ENCODE measurements at regions not wholly inside any gene's neighbourhood (a gene's known extent, or its start where the extent isn't known, plus 50 kb on each side); places are given as distances from the start of the nearest gene placed in this dataset.

- peaks cover 2% of the 10 kb centered on the region for H3K9me3 Mint-ChIP-seq
- H3K4me1 Mint-ChIP-seq = no peaks in the 10 kb centered on the region
- H3K36me3 Mint-ChIP-seq (ENCODE audit: low read depth) = no peaks in the 10 kb centered on the region
- no peak for DNase-seq
- no peak overlapping the region for H3K27ac Mint-ChIP-seq
- ChIA-PET CTCF (interaction anchor here (1.4 kb wide), 1 partner anchor 16 kb away, joined by 4 read pairs; no protein-coding TSS in a partner anchor), POLR2A (no interaction called here)
- H3K4me3 Mint-ChIP-seq = no peak overlapping the region
- no peaks in the 10 kb centered on the region for H3K27me3 Mint-ChIP-seq
These were observed 222.2 kb upstream of the TSHZ2 start for GRCh38 chr20:52749938-52750337.

- Mint-ChIP-seq H3K27me3 (no peaks in the 10 kb centered on the region), H3K36me3 (ENCODE audit: low read depth) (no peaks in the 10 kb centered on the region), H3K4me3 (no peak overlapping the region), H3K4me1 (no peaks in the 10 kb centered on the region), H3K27ac (no peak overlapping the region), H3K9me3 (peaks cover 2% of the 10 kb centered on the region)
- CTCF ChIA-PET = interaction anchor here (1.4 kb wide), 1 partner anchor 15 kb away, joined by 4 read pairs; no protein-coding TSS in a partner anchor
- no peak for DNase-seq
- POLR2A ChIA-PET = no interaction called here
These were observed 223.2 kb upstream of the TSHZ2 start for GRCh38 chr20:52748990-52749389.

GRCh38 chr20:52748285-52748932, 223.7 kb upstream of the TSHZ2 start:
- no peak overlapping the region for H3K27ac Mint-ChIP-seq
- H3K4me3 Mint-ChIP-seq = no peak overlapping the region
- no peaks in the 10 kb centered on the region for H3K27me3 Mint-ChIP-seq
- H3K9me3 Mint-ChIP-seq = no peaks in the 10 kb centered on the region
- POLR2A ChIA-PET = no interaction called here
- DNase-seq = no peak
- CTCF ChIA-PET = no interaction called here
- no peaks in the 10 kb centered on the region for H3K36me3 Mint-ChIP-seq (ENCODE audit: low read depth)
- H3K4me1 Mint-ChIP-seq = no peaks in the 10 kb centered on the region

GRCh38 chr20:52747845-52748284, 224.3 kb upstream of the TSHZ2 start:
- no peak for DNase-seq
- Mint-ChIP-seq H3K4me3 (no peak overlapping the region), H3K9me3 (no peaks in the 10 kb centered on the region), H3K27me3 (no peaks in the 10 kb centered on the region), H3K36me3 (ENCODE audit: low read depth) (no peaks in the 10 kb centered on the region), H3K27ac (no peak overlapping the region), H3K4me1 (no peaks in the 10 kb centered on the region)
- POLR2A ChIA-PET = no interaction called here
- CTCF ChIA-PET = no interaction called here

- Mint-ChIP-seq H3K4me1 (no peaks in the 10 kb centered on the region), H3K9me3 (no peaks in the 10 kb centered on the region), H3K4me3 (no peak overlapping the region), H3K27ac (no peak overlapping the region), H3K36me3 (ENCODE audit: low read depth) (no peaks in the 10 kb centered on the region), H3K27me3 (no peaks in the 10 kb centered on the region)
- DNase-seq = no peak
- ChIA-PET POLR2A (no interaction called here), CTCF (no interaction called here)
These were observed 225.4 kb upstream of the TSHZ2 start for GRCh38 chr20:52746770-52747169.

GRCh38 chr20:52746190-52746589, 226.0 kb upstream of the TSHZ2 start:
- no peaks in the 10 kb centered on the region for H3K27me3 Mint-ChIP-seq
- ChIA-PET POLR2A (no interaction called here), CTCF (no interaction called here)
- H3K4me1 Mint-ChIP-seq = no peaks in the 10 kb centered on the region
- no peak overlapping the region for H3K4me3 Mint-ChIP-seq
- no peaks in the 10 kb centered on the region for H3K36me3 Mint-ChIP-seq (ENCODE audit: low read depth)
- no peaks in the 10 kb centered on the region for H3K9me3 Mint-ChIP-seq
- no peak for DNase-seq
- no peak overlapping the region for H3K27ac Mint-ChIP-seq

- H3K36me3 Mint-ChIP-seq (ENCODE audit: low read depth) = no peaks in the 10 kb centered on the region
- no peaks in the 10 kb centered on the region for H3K27me3 Mint-ChIP-seq
- H3K4me1 Mint-ChIP-seq = no peaks in the 10 kb centered on the region
These were observed 227.7 kb upstream of the TSHZ2 start for GRCh38 chr20:52744441-52744840.

GRCh38 chr20:52738081-52738480, 234.1 kb upstream of the TSHZ2 start:
- DNase-seq = no peak
- ChIA-PET CTCF (no interaction called here), POLR2A (no interaction called here)
- H3K27me3 Mint-ChIP-seq = peaks cover 2% of the 10 kb centered on the region
- no peak overlapping the region for H3K27ac Mint-ChIP-seq
- H3K36me3 Mint-ChIP-seq (ENCODE audit: low read depth) = no peaks in the 10 kb centered on the region
- H3K4me1 Mint-ChIP-seq = no peaks in the 10 kb centered on the region
- no peak overlapping the region for H3K4me3 Mint-ChIP-seq
- H3K9me3 Mint-ChIP-seq = no peaks in the 10 kb centered on the region

More at GRCh38 chr20:52744441-52744840, 227.7 kb upstream of the TSHZ2 start:
- no peaks in the 10 kb centered on the region for H3K9me3 Mint-ChIP-seq
- no peak overlapping the region for H3K27ac Mint-ChIP-seq
- CTCF ChIA-PET = no interaction called here
- no peak for DNase-seq
- POLR2A ChIA-PET = no interaction called here
- no peak overlapping the region for H3K4me3 Mint-ChIP-seq

GRCh38 chr20:52736507-52736906, 235.7 kb upstream of the TSHZ2 start:
- H3K27me3 Mint-ChIP-seq = peaks cover 2% of the 10 kb centered on the region
- H3K9me3 Mint-ChIP-seq = no peaks in the 10 kb centered on the region
- no peak overlapping the region for H3K4me3 Mint-ChIP-seq
- no peak overlapping the region for H3K27ac Mint-ChIP-seq
- H3K36me3 Mint-ChIP-seq (ENCODE audit: low read depth) = no peaks in the 10 kb centered on the region
- H3K4me1 Mint-ChIP-seq = no peaks in the 10 kb centered on the region
- POLR2A ChIA-PET = interaction anchor here (0.5 kb wide), 1 partner anchor 705 kb away, joined by 5 read pairs; no protein-coding TSS in a partner anchor
- CTCF ChIA-PET = no interaction called here
- no peak for DNase-seq

- no peak for DNase-seq
- Mint-ChIP-seq H3K4me1 (no peaks in the 10 kb centered on the region), H3K36me3 (ENCODE audit: low read depth) (no peaks in the 10 kb centered on the region), H3K27me3 (peaks cover 2% of the 10 kb centered on the region), H3K27ac (no peak overlapping the region), H3K9me3 (peaks cover 13% of the 10 kb centered on the region), H3K4me3 (no peak overlapping the region)
- ChIA-PET CTCF (interaction anchor here (0.6 kb wide), 1 partner anchor 545 kb away, joined by 4 read pairs; no protein-coding TSS in a partner anchor), POLR2A (no interaction called here)
These were observed 241.1 kb upstream of the TSHZ2 start for GRCh38 chr20:52731093-52731492.

- H3K4me1 Mint-ChIP-seq = no peaks in the 10 kb centered on the region
- no peak overlapping the region for H3K4me3 Mint-ChIP-seq
- H3K27ac Mint-ChIP-seq = no peak overlapping the region
- DNase-seq = no peak
- ChIA-PET POLR2A (no interaction called here), CTCF (no interaction called here)
- H3K9me3 Mint-ChIP-seq = peaks cover 13% of the 10 kb centered on the region
- H3K36me3 Mint-ChIP-seq (ENCODE audit: low read depth) = no peaks in the 10 kb centered on the region
- H3K27me3 Mint-ChIP-seq = no peaks in the 10 kb centered on the region
These were observed 244.3 kb upstream of the TSHZ2 start for GRCh38 chr20:52727740-52728456.

GRCh38 chr20:52724541-52724940, 247.6 kb upstream of the TSHZ2 start:
- DNase-seq = no peak
- Mint-ChIP-seq H3K27ac (no peak overlapping the region), H3K4me1 (no peaks in the 10 kb centered on the region), H3K36me3 (ENCODE audit: low read depth) (no peaks in the 10 kb centered on the region), H3K9me3 (peaks cover 10% of the 10 kb centered on the region), H3K4me3 (no peak overlapping the region), H3K27me3 (no peaks in the 10 kb centered on the region)
- ChIA-PET CTCF (no interaction called here), POLR2A (no interaction called here)

GRCh38 chr20:52722926-52723688, 249.1 kb upstream of the TSHZ2 start:
- ChIA-PET POLR2A (no interaction called here), CTCF (no interaction called here)
- no peak for DNase-seq
- Mint-ChIP-seq H3K27me3 (no peaks in the 10 kb centered on the region), H3K9me3 (peaks cover 4% of the 10 kb centered on the region), H3K36me3 (ENCODE audit: low read depth) (no peaks in the 10 kb centered on the region), H3K27ac (no peak overlapping the region), H3K4me3 (no peak overlapping the region), H3K4me1 (no peaks in the 10 kb centered on the region)
